Body of pancreas (tissue), 4 donors: ENCODE measurements at regions not wholly inside any gene's neighbourhood (a gene's known extent, or its start where the extent isn't known, plus 50 kb on each side); places are given as distances from the start of the nearest gene placed in this dataset.

Experiments
- CTCF ChIP-seq, 7 experiments: fragments of 450-650 bp in 4 of 7; fragments of 200-600 bp in 3 of 7; sonication (generic) in 3 of 7; IDR thresholded peaks; one replicate each; pipeline ENCODE4 v1.5.1; 2016 to 2019; ENCODE audit warnings: antibody characterized with exemption in 7 of 7
- POLR2A ChIP-seq, 3 donors: fragments of 450-650 bp; IDR thresholded peaks; one replicate each; pipeline ENCODE4 v1.6.1; 2016; ENCODE audit warnings: antibody characterized with exemption in 3 of 3, mild to moderate bottlenecking in 2 of 3

- TF ChIP-seq CTCF (IDR thresholded peaks at IDR 0.05) = no peak
- no peak for TF ChIP-seq POLR2A (IDR thresholded peaks at IDR 0.05)
These were observed 328.3 kb downstream of the GBA3 start for GRCh38 chr4:23021040-23021439.
